RWPE2 (cell line): ENCODE measurements at regions not wholly inside any gene's neighbourhood (a gene's known extent, or its start where the extent isn't known, plus 50 kb on each side); places are given as distances from the start of the nearest gene placed in this dataset.

Experiments used
- ATAC-seq: fragments of 200-7000 bp; cut with Tn5 transposase; 3 replicates; pipeline ENCODE4 v1.9.1; 2021; ENCODE audit warnings: low read depth
- DNase-seq: peaks from one replicate; pipeline ENCODE4 v3.0.0-alpha.2; 2020; ENCODE audit warnings: low spot score
- H3K27ac ChIP-seq: fragments of 450-650 bp; 2 replicates; pipeline ENCODE4 v1.5.1; 2017; ENCODE audit warnings: mild to moderate bottlenecking; ENCODE audit not compliant: poor library complexity, severe bottlenecking
- H3K27me3 ChIP-seq: fragments of 250-450 bp; sonication (Bioruptor Pico); 2 replicates; pipeline ENCODE4 v1.5.1; 2021; ENCODE audit warnings: mild to moderate bottlenecking, moderate library complexity; ENCODE audit not compliant: insufficient read depth, poor library complexity, severe bottlenecking
- H3K36me3 ChIP-seq: fragments of 250-450 bp; sonication (Bioruptor Pico); 2 replicates; pipeline ENCODE4 v1.5.1; 2020; ENCODE audit warnings: low read depth, mild to moderate bottlenecking, moderate library complexity
- H3K4me1 ChIP-seq: fragments of 250-450 bp; sonication (Bioruptor Pico); 2 replicates; pipeline ENCODE4 v1.5.1; 2021; ENCODE audit warnings: mild to moderate bottlenecking, moderate library complexity; ENCODE audit not compliant: insufficient read depth, poor library complexity, severe bottlenecking
- H3K4me3 ChIP-seq: fragments of 250-450 bp; sonication (Bioruptor Pico); 2 replicates; pipeline ENCODE4 v1.5.1; 2021; ENCODE audit warnings: mild to moderate bottlenecking, moderate library complexity; ENCODE audit not compliant: severe bottlenecking
- H3K9me3 ChIP-seq: fragments of 250-450 bp; sonication (Bioruptor Pico); 2 replicates; pipeline ENCODE4 v1.5.1; 2021; ENCODE audit warnings: mild to moderate bottlenecking, moderate library complexity; ENCODE audit not compliant: severe bottlenecking
- TF ChIP-seq, protein P1 (sequence below): fragments of 450-650 bp; IDR thresholded peaks from one replicate; pipeline ENCODE4 v1.5.1; 2017; ENCODE audit warnings: mild to moderate bottlenecking, moderate library complexity; ENCODE audit not compliant: poor library complexity, severe bottlenecking

DNA sequence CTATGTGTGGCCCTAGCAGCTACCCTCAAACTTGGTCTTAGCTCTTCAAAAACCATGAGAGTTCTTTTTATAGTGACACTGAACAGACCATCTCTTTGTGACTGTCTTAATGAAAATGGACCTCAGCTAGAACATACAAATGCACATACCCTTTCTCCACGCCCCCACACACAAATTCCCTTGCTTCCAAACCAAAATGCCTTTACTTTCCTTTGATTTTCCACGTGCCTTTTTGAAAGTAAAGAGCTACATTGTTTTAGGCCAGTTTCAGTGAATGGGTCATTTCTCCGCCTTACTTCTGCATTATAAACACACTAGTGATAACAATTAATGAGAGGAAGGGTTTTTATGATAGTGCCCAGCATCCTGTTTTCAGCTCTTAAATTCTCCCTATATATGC is 105.8 kb upstream of the EFNA5 start:
- Histone ChIP-seq H3K9me3 (no peaks in the 10 kb centered on the region), H3K4me3 (no peak overlapping the region), H3K4me1 (no peaks in the 10 kb centered on the region), H3K27me3 (peaks cover 4% of the 10 kb centered on the region), H3K27ac (no peak overlapping the region), H3K36me3 (no peaks in the 10 kb centered on the region)
- ATAC-seq: no peak; the same call in 2 of the 3 replicates
- TF ChIP-seq, protein P1, sequence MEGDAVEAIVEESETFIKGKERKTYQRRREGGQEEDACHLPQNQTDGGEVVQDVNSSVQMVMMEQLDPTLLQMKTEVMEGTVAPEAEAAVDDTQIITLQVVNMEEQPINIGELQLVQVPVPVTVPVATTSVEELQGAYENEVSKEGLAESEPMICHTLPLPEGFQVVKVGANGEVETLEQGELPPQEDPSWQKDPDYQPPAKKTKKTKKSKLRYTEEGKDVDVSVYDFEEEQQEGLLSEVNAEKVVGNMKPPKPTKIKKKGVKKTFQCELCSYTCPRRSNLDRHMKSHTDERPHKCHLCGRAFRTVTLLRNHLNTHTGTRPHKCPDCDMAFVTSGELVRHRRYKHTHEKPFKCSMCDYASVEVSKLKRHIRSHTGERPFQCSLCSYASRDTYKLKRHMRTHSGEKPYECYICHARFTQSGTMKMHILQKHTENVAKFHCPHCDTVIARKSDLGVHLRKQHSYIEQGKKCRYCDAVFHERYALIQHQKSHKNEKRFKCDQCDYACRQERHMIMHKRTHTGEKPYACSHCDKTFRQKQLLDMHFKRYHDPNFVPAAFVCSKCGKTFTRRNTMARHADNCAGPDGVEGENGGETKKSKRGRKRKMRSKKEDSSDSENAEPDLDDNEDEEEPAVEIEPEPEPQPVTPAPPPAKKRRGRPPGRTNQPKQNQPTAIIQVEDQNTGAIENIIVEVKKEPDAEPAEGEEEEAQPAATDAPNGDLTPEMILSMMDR: no peak
- no peak for DNase-seq

GRCh38 chr5:107774316-107774715 is 103.6 kb upstream of the EFNA5 start:
- Histone ChIP-seq H3K36me3 (no peaks in the 10 kb centered on the region), H3K27ac (no peak overlapping the region), H3K4me1 (no peaks in the 10 kb centered on the region), H3K27me3 (peaks cover 4% of the 10 kb centered on the region), H3K4me3 (no peak overlapping the region), H3K9me3 (no peaks in the 10 kb centered on the region)
- ATAC-seq (no peak), DNase-seq (no peak)
- TF ChIP-seq, protein P1: no peak

- H3K27me3 ChIP-seq: peaks cover 4% of the 10 kb centered on the region
- no peaks in the 10 kb centered on the region for H3K36me3 ChIP-seq
- H3K4me3 ChIP-seq: no peak overlapping the region
- no peaks in the 10 kb centered on the region for H3K4me1 ChIP-seq
- DNase-seq: no peak
- H3K9me3 ChIP-seq: no peaks in the 10 kb centered on the region
- no peak for ATAC-seq
- no peak overlapping the region for H3K27ac ChIP-seq
- TF ChIP-seq, protein P1: no peak
These were observed 102.7 kb upstream of the EFNA5 start for GRCh38 chr5:107773479-107773878.

DNA sequence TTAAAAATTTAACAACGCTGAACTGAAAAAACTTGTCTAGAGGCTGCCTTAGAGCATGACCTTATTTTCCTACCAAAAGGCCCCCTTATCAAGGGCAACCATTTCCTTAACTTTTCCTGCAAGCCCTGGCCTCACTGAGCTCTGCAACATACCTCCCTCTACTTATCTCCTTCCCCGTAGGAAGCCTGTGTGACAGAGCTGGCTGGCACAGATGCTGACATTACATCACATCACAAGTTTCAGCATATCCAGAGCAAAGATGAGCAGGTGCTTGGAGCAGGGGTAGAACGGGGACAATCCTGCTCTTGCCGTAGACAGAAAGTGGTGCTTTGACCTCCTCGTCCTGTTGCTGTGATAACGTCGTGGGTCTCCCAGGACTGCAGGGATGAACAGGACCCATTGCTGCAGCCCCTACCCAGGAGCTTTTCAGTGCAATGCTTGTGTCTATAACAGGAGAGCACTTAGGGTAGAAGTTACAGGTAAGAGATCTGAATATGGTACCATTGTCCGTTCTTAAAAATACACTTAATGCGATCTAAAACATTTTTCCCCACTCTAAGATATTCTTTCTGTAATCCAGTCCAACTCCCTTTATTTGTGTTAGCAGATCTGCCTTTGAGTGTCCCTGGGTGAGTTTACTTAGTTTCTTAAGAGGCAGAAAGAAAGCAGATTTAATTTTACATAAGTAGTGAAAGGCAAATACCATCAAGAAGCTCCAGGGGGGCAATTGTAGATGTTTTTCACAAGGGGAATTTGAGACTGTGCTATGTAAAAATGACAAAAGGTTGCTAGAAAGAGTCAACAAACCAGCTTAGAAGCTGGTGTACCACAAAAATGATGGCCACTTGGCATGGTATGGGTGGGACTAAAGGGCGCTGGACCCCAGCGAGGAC is 101.9 kb upstream of the EFNA5 start:
- Histone ChIP-seq H3K4me1 (no peaks in the 10 kb centered on the region), H3K27me3 (peaks cover 4% of the 10 kb centered on the region), H3K4me3 (no peak overlapping the region), H3K36me3 (no peaks in the 10 kb centered on the region), H3K27ac (no peak overlapping the region), H3K9me3 (no peaks in the 10 kb centered on the region)
- DNase-seq (no peak), ATAC-seq (peak; percentile 23; the same call in 1 of the 3 replicates)
- TF ChIP-seq, protein P1: no peak

- peaks cover 4% of the 10 kb centered on the region for H3K27me3 ChIP-seq
- DNase-seq (no peak), ATAC-seq (no peak)
- H3K4me1 ChIP-seq: no peaks in the 10 kb centered on the region
- no peak overlapping the region for H3K4me3 ChIP-seq
- H3K9me3 ChIP-seq: no peaks in the 10 kb centered on the region
- H3K27ac ChIP-seq: no peak overlapping the region
- no peaks in the 10 kb centered on the region for H3K36me3 ChIP-seq
- TF ChIP-seq, protein P1: no peak
These were observed 101.2 kb upstream of the EFNA5 start for GRCh38 chr5:107771926-107772325.
